H9 (cell line): ENCODE measurements at regions not wholly inside any gene's neighbourhood (a gene's known extent, or its start where the extent isn't known, plus 50 kb on each side); places are given as distances from the start of the nearest gene placed in this dataset.

Experiments used
- DNase-seq: peaks from one replicate; pipeline ENCODE4 v3.0.0-alpha.2; 2017
- H2AFZ ChIP-seq: one replicate; pipeline ENCODE4 v1.6.1; 2013; ENCODE audit warnings: mild to moderate bottlenecking, low read length, control low read depth, moderate library complexity
- H2AK5ac ChIP-seq: 2 replicates; pipeline ENCODE4 v1.6.1; 2013; ENCODE audit warnings: low read length, control low read depth, mixed read lengths; ENCODE audit not compliant: insufficient read length
- H2BK120ac ChIP-seq: one replicate; pipeline ENCODE4 v1.6.1; 2013; ENCODE audit warnings: low read depth, mild to moderate bottlenecking, low read length, control low read depth, inconsistent platforms; ENCODE audit not compliant: poor library complexity, severe bottlenecking
- H2BK12ac ChIP-seq: 2 replicates; pipeline ENCODE4 v1.6.1; 2013; ENCODE audit warnings: low read length, control low read depth, mixed read lengths, low read depth; ENCODE audit not compliant: insufficient read length
- H2BK15ac ChIP-seq: 2 replicates; pipeline ENCODE4 v1.6.1; 2013; ENCODE audit warnings: low read depth, low read length, control low read depth
- H2BK20ac ChIP-seq: one replicate; pipeline ENCODE4 v1.6.1; 2013; ENCODE audit warnings: low read depth, mild to moderate bottlenecking, low read length, control low read depth, inconsistent platforms; ENCODE audit not compliant: poor library complexity, severe bottlenecking
- H2BK5ac ChIP-seq: 2 replicates; pipeline ENCODE4 v1.6.1; 2013; ENCODE audit warnings: low read length, control low read depth, mixed read lengths; ENCODE audit not compliant: insufficient read length
- H3K14ac ChIP-seq: 2 replicates; pipeline ENCODE4 v1.6.1; 2013; ENCODE audit warnings: low read length, control low read depth; ENCODE audit not compliant: insufficient read depth
- H3K18ac ChIP-seq: 2 replicates; pipeline ENCODE4 v1.6.1; 2013; ENCODE audit warnings: low read depth, mild to moderate bottlenecking, mixed read lengths, low read length, control low read depth; ENCODE audit not compliant: insufficient read length
- H3K23ac ChIP-seq: 2 replicates; pipeline ENCODE4 v1.6.1; 2013; ENCODE audit warnings: low read length, control low read depth, mixed read lengths, low read depth; ENCODE audit not compliant: insufficient read length
- H3K23me2 ChIP-seq: 2 replicates; pipeline ENCODE4 v1.6.1; 2013; ENCODE audit warnings: low read depth, mild to moderate bottlenecking, mixed read lengths, low read length, control low read depth; ENCODE audit not compliant: insufficient read length, poor library complexity, severe bottlenecking
- H3K27ac ChIP-seq: 2 replicates; pipeline ENCODE4 v1.5.1; 2013; ENCODE audit warnings: low read length, control low read depth, mixed read lengths, low read depth; ENCODE audit not compliant: insufficient read length
- H3K27me3 ChIP-seq: 2 replicates; pipeline ENCODE4 v1.6.1; 2013; ENCODE audit warnings: low read length, control low read depth, inconsistent platforms; ENCODE audit not compliant: insufficient read depth
- H3K4ac ChIP-seq: 2 replicates; pipeline ENCODE4 v1.6.1; 2013; ENCODE audit warnings: low read depth, mild to moderate bottlenecking, control low read depth, inconsistent platforms, low read length, moderate library complexity
- H3K4me1 ChIP-seq: 2 replicates; pipeline ENCODE4 v1.6.1; 2013; ENCODE audit warnings: low read length, control low read depth, inconsistent platforms; ENCODE audit not compliant: insufficient read depth
- H3K4me2 ChIP-seq: 2 replicates; pipeline ENCODE4 v1.6.1; 2013; ENCODE audit warnings: low read length, control low read depth, mixed read lengths; ENCODE audit not compliant: insufficient read length, insufficient read depth
- H3K56ac ChIP-seq: 2 replicates; pipeline ENCODE4 v1.6.1; 2013; ENCODE audit warnings: low read depth, mild to moderate bottlenecking, mixed read lengths, low read length, control low read depth; ENCODE audit not compliant: insufficient read length
- H3K79me1 ChIP-seq: 2 replicates; pipeline ENCODE4 v1.6.1; 2013; ENCODE audit warnings: low read depth, mild to moderate bottlenecking, moderate library complexity, low read length, control low read depth, inconsistent platforms; ENCODE audit not compliant: insufficient read depth, poor library complexity, severe bottlenecking
- H3K79me2 ChIP-seq: 2 replicates; pipeline ENCODE4 v1.6.1; 2013; ENCODE audit warnings: low read length, control low read depth, inconsistent platforms; ENCODE audit not compliant: insufficient read depth
- H3K9ac ChIP-seq: 2 replicates; pipeline ENCODE4 v1.6.1; 2013; ENCODE audit warnings: low read length, control low read depth, mixed read lengths; ENCODE audit not compliant: insufficient read length; ENCODE audit errors: extremely low read depth
- H3K9me3 ChIP-seq: one replicate; pipeline ENCODE4 v1.6.1; 2013; ENCODE audit warnings: low read depth, low read length, inconsistent platforms; ENCODE audit not compliant: control insufficient read depth
- H3T11ph ChIP-seq: one replicate; pipeline ENCODE4 v1.6.1; 2013; ENCODE audit warnings: mild to moderate bottlenecking, low read length, control low read depth, inconsistent platforms
- H4K20me1 ChIP-seq: one replicate; pipeline ENCODE4 v1.6.1; 2013; ENCODE audit not compliant: control insufficient read depth, insufficient read length, insufficient read depth
- H4K5ac ChIP-seq: 2 replicates; pipeline ENCODE4 v1.6.1; 2013; ENCODE audit warnings: low read depth, mild to moderate bottlenecking, mixed read lengths, low read length, control low read depth; ENCODE audit not compliant: insufficient read length
- H4K8ac ChIP-seq: replicated peaks from 2 replicates; pipeline ENCODE4 v1.6.1; 2013; ENCODE audit warnings: low read length, control low read depth, mixed read lengths, low read depth; ENCODE audit not compliant: insufficient read length
- H4K91ac ChIP-seq: 2 replicates; pipeline ENCODE4 v1.6.1; 2013; ENCODE audit warnings: low read depth, mild to moderate bottlenecking, moderate library complexity, mixed read lengths, low read length, control low read depth; ENCODE audit not compliant: insufficient read length
- H3K27ac Mint-ChIP-seq, 3 experiments: 2 replicates in 2 of 3; 3 replicates in 1 of 3; pipeline ENCODE4 v1.8.0; 2020 to 2021; ENCODE audit warnings: mixed read lengths in 3 of 3, mild to moderate bottlenecking in 1 of 3, moderate library complexity in 1 of 3
- H3K27me3 Mint-ChIP-seq: 2 replicates; pipeline ENCODE4 v1.8.0; 2021; ENCODE audit warnings: low read depth, mild to moderate bottlenecking, moderate library complexity, mixed read lengths
- H3K36me3 Mint-ChIP-seq, 3 experiments: 2 replicates in 2 of 3; 3 replicates in 1 of 3; pipeline ENCODE4 v1.8.0; 2020 to 2021; ENCODE audit warnings: low read depth in 3 of 3, mixed read lengths in 3 of 3; ENCODE audit not compliant: insufficient read depth in 1 of 3
- H3K4me1 Mint-ChIP-seq, 2 experiments: 2 replicates each; pipeline ENCODE4 v1.8.0; 2020; ENCODE audit warnings: mixed read lengths in 2 of 2
- H3K4me3 Mint-ChIP-seq, 2 experiments: 2 replicates in 1 of 2; 3 replicates in 1 of 2; pipeline ENCODE4 v1.8.0; 2020 to 2021; ENCODE audit warnings: mild to moderate bottlenecking in 2 of 2, mixed read lengths in 2 of 2, moderate library complexity in 1 of 2
- H3K9me3 Mint-ChIP-seq, 2 experiments: 2 replicates in 1 of 2; 3 replicates in 1 of 2; pipeline ENCODE4 v1.8.0; 2020; ENCODE audit warnings: mild to moderate bottlenecking in 2 of 2, mixed read lengths in 2 of 2, moderate library complexity in 1 of 2
- CTCF ChIP-seq: fragments of 200-600 bp; sonication (generic); conservative IDR thresholded peaks from 3 replicates; pipeline ENCODE4 v1.8.0; 2021; ENCODE audit warnings: antibody characterized with exemption, mild to moderate bottlenecking
- WGBS: extraction: QIAGEN DNeasy Blood & Tissue Kit; methylation state at CpG from one replicate; pipeline ENCODE4 v1.1.7; 2013; ENCODE audit warnings: missing lambda C conversion rate, low lambda C conversion rate, mixed read lengths; ENCODE audit not compliant: insufficient read length; ENCODE audit errors: extremely low coverage; 5-methylcytosine and 5-hydroxymethylcytosine counted together

GRCh38 chr7:68767462-68767861 lies 830.8 kb upstream of the AUTS2 start:
- Mint-ChIP-seq H3K4me3 (no peak overlapping the region), H3K4me1 (no peaks in the 10 kb centered on the region), H3K27me3 (no peaks in the 10 kb centered on the region), H3K9me3 (peaks cover 17 to 20% of the 10 kb centered on the region in 2 experiments), H3K36me3 (peaks cover 3 to 15% (median 12%) of the 10 kb centered on the region in 3 experiments), H3K27ac (no peak overlapping the region)
- Histone ChIP-seq H3K23ac (no peak overlapping the region), H2BK20ac (no peak overlapping the region), H3K79me1 (no peaks in the 10 kb centered on the region), H2BK12ac (no peak overlapping the region), H4K5ac (no peak overlapping the region), H3K4me1 (no peaks in the 10 kb centered on the region), H3K23me2 (no peaks in the 10 kb centered on the region), H3K18ac (no peak overlapping the region), H3K4me2 (no peak overlapping the region), H3K4ac (no peak overlapping the region), H3K9me3 (peaks cover 7% of the 10 kb centered on the region), H3K27ac (no peak overlapping the region), H4K91ac (no peak overlapping the region), H3T11ph (no peak overlapping the region), H2BK5ac (no peak overlapping the region), H3K27me3 (no peaks in the 10 kb centered on the region), H3K14ac (no peak overlapping the region), H3K56ac (no peak overlapping the region), H4K20me1 (no peaks in the 10 kb centered on the region), H3K9ac (no peak overlapping the region), H4K8ac (no peak overlapping the region), H3K79me2 (no peaks in the 10 kb centered on the region), H2AFZ (no peak overlapping the region), H2BK15ac (no peak overlapping the region), H2BK120ac (no peak overlapping the region), H2AK5ac (no peak overlapping the region)
- no peak for TF ChIP-seq CTCF
- DNase-seq: no peak
- no CpG with 5 or more reads among the region's 4 CpGs for WGBS
